ENCODE measurements at regions not wholly inside any gene's neighbourhood (a gene's known extent, or its start where the extent isn't known, plus 50 kb on each side); places are given as distances from the start of the nearest gene placed in this dataset.

GRCh38 chr20:22740829-22741228 lies 156.5 kb upstream of the FOXA2 start:
- TF ChIP-seq POLR2A (IDR thresholded peaks at IDR 0.05) (no peak), POLR2AphosphoS5 (IDR thresholded peaks at IDR 0.05; ENCODE audit: insufficient read depth in 1 of 2, low read depth in 1 of 2) (no peak)
- TF ChIP-seq, protein P1, sequence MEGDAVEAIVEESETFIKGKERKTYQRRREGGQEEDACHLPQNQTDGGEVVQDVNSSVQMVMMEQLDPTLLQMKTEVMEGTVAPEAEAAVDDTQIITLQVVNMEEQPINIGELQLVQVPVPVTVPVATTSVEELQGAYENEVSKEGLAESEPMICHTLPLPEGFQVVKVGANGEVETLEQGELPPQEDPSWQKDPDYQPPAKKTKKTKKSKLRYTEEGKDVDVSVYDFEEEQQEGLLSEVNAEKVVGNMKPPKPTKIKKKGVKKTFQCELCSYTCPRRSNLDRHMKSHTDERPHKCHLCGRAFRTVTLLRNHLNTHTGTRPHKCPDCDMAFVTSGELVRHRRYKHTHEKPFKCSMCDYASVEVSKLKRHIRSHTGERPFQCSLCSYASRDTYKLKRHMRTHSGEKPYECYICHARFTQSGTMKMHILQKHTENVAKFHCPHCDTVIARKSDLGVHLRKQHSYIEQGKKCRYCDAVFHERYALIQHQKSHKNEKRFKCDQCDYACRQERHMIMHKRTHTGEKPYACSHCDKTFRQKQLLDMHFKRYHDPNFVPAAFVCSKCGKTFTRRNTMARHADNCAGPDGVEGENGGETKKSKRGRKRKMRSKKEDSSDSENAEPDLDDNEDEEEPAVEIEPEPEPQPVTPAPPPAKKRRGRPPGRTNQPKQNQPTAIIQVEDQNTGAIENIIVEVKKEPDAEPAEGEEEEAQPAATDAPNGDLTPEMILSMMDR (IDR thresholded peaks at IDR 0.05), result no peak
- no peak overlapping the region for H3K27ac ChIP-seq
- DNase-seq (ENCODE audit: extremely low spot score in 2 of 2), result no peak
- H3K36me3 ChIP-seq, result no peaks in the 10 kb centered on the region
- H3K4me3 ChIP-seq, result no peak overlapping the region
- no peaks in the 10 kb centered on the region for H3K27me3 ChIP-seq
- peaks cover 29% of the 10 kb centered on the region for H3K4me1 ChIP-seq
- intact Hi-C loops (cut with DNase I), result no loop called here
- H3K9me3 ChIP-seq, result no peaks in the 10 kb centered on the region

DNA sequence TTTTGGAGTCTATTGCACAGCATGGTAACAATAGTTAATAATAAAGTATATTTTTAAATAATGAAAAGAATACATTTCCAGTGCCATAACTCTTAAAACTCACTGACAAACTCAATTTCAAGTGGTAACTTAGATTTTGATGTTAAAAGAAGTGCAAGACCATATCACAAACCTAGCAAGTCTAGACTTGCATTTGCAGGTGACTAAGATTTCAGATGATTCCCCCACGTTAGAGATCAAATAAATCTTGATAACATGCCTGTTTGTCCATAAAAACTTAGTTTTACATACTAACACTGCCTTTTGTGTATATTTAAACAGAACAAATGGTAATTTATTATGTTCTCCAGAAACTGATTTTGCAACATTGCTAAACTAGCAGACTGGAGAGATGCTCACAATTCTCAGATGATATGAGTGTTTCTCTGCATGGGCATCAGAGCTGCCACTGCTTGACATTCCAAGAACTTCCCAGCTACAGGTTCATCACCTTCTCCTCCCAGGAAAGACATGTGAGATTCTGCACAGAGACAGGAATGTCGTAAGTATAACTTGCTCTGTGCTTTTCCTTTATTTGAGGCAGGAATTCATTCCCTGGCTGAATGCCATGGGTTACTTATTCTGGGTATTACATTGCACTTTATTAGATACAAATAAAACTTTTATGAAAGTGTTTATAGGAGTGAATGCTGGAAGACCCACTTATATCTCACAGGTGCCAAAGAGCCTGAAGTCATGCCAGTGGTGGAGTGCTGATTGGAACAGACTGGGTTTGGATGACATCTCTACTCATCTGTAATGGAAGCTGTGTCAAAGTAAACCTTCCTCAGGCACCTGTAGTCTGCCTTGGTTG lies 160.2 kb upstream of the FOXA2 start:
- peak in 1 of 2 donors; percentile 40 for TF ChIP-seq POLR2AphosphoS5 (IDR thresholded peaks at IDR 0.05; ENCODE audit: insufficient read depth in 1 of 2, low read depth in 1 of 2)
- TF ChIP-seq, protein P1 (IDR thresholded peaks at IDR 0.05), result no peak
- peaks cover 29% of the 10 kb centered on the region for H3K4me1 ChIP-seq
- DNase-seq (ENCODE audit: extremely low spot score in 2 of 2), result peak in 1 of 2 donors; percentile 69
- H3K27me3 ChIP-seq, result no peaks in the 10 kb centered on the region
- H3K4me3 ChIP-seq, result no peak overlapping the region
- H3K36me3 ChIP-seq, result no peaks in the 10 kb centered on the region
- intact Hi-C loops (cut with DNase I), result no loop called here
- no peaks in the 10 kb centered on the region for H3K9me3 ChIP-seq
- no peak overlapping the region for H3K27ac ChIP-seq

GRCh38 chr20:22745194-22745500 lies 160.8 kb upstream of the FOXA2 start:
- intact Hi-C loops (cut with DNase I), result no loop called here
- no peaks in the 10 kb centered on the region for H3K9me3 ChIP-seq
- TF ChIP-seq, protein P1 (IDR thresholded peaks at IDR 0.05), result no peak
- TF ChIP-seq POLR2A (IDR thresholded peaks at IDR 0.05), result no peak
- no peak for TF ChIP-seq POLR2AphosphoS5 (IDR thresholded peaks at IDR 0.05; ENCODE audit: insufficient read depth in 1 of 2, low read depth in 1 of 2)
- no peaks in the 10 kb centered on the region for H3K27me3 ChIP-seq
- no peak overlapping the region for H3K27ac ChIP-seq
- H3K36me3 ChIP-seq, result no peaks in the 10 kb centered on the region
- DNase-seq (ENCODE audit: extremely low spot score in 2 of 2), result no peak
- H3K4me1 ChIP-seq, result peaks cover 29% of the 10 kb centered on the region
- no peak overlapping the region for H3K4me3 ChIP-seq

DNA sequence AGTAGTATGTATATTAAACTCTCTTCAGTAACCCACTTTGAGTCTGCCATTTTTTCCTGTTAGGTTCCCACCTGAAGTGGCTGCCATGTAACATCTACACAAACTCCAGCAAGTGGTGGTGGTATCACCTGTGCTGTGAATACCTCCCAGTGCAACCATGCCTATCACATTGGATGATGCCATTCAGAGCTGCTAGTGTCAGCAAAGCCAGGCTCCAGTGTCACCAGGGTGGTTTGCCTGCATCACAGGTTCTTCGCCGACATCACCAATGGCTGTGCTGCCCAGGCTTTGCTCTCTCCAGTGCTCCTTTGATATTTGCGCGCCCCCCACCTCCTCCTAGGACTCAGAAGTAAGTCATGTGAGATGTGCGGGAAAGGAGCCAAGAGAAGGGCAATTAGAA lies 162.6 kb upstream of the FOXA2 start:
- intact Hi-C loops (cut with DNase I), result no loop called here

GRCh38 chr20:22752324-22752723 lies 168.0 kb upstream of the FOXA2 start:
- H3K4me3 ChIP-seq, result no peak overlapping the region
- H3K27ac ChIP-seq, result no peak overlapping the region
- no peaks in the 10 kb centered on the region for H3K36me3 ChIP-seq
- intact Hi-C loops (cut with DNase I), result no loop called here
- H3K9me3 ChIP-seq, result no peaks in the 10 kb centered on the region
- no peak for TF ChIP-seq POLR2A (IDR thresholded peaks at IDR 0.05)
- TF ChIP-seq, protein P1 (IDR thresholded peaks at IDR 0.05), result no peak
- TF ChIP-seq POLR2AphosphoS5 (IDR thresholded peaks at IDR 0.05; ENCODE audit: insufficient read depth in 1 of 2, low read depth in 1 of 2), result no peak
- no peak for DNase-seq (ENCODE audit: extremely low spot score in 2 of 2)
- no peaks in the 10 kb centered on the region for H3K4me1 ChIP-seq
- H3K27me3 ChIP-seq, result no peaks in the 10 kb centered on the region

More for the DNA sequence above, 162.6 kb upstream of the FOXA2 start:
- no peaks in the 10 kb centered on the region for H3K9me3 ChIP-seq
- peak in 1 of 2 donors; percentile 60 for DNase-seq (ENCODE audit: extremely low spot score in 2 of 2)
- H3K36me3 ChIP-seq, result no peaks in the 10 kb centered on the region
- H3K27ac ChIP-seq, result no peak overlapping the region
- no peak for TF ChIP-seq POLR2AphosphoS5 (IDR thresholded peaks at IDR 0.05; ENCODE audit: insufficient read depth in 1 of 2, low read depth in 1 of 2)
- no peak for TF ChIP-seq POLR2A (IDR thresholded peaks at IDR 0.05)
- TF ChIP-seq, protein P1 (IDR thresholded peaks at IDR 0.05), result no peak
- no peaks in the 10 kb centered on the region for H3K27me3 ChIP-seq
- H3K4me1 ChIP-seq, result peaks cover 29% of the 10 kb centered on the region
- no peak overlapping the region for H3K4me3 ChIP-seq
